Esophagus muscularis mucosa (tissue), 4 donors: ENCODE measurements at regions not wholly inside any gene's neighbourhood (a gene's known extent, or its start where the extent isn't known, plus 50 kb on each side); places are given as distances from the start of the nearest gene placed in this dataset.

ENCODE experiments used
- DNase-seq: peaks from one replicate; pipeline ENCODE4 v3.0.0-alpha.2; 2017; ENCODE audit errors: extremely low spot score
- H3K27ac ChIP-seq, 4 donors: fragments of 200-600 bp; sonication (generic); replicated peaks in 1 of 4; 1 replicate in 3 of 4; 2 replicates in 1 of 4; pipeline ENCODE4 v1.5.1; 2016 to 2019; ENCODE audit warnings: mild to moderate bottlenecking in 1 of 4
- H3K27me3 ChIP-seq, 4 donors: fragments of 200-600 bp; sonication (generic); one replicate each; pipeline versions ENCODE4 v1.5.1 to v1.6.0; 2016 to 2019
- H3K36me3 ChIP-seq, 4 donors: fragments of 200-600 bp; sonication (generic); one replicate each; pipeline ENCODE4 v1.5.1; 2016 to 2019
- H3K4me1 ChIP-seq, 4 donors: fragments of 200-600 bp; sonication (generic); one replicate each; pipeline ENCODE4 v1.5.1; 2016 to 2019
- H3K4me3 ChIP-seq, 4 donors: fragments of 200-600 bp; sonication (generic); 1 replicate in 2 of 4; 2 replicates in 2 of 4; pipeline ENCODE4 v1.5.1; 2016 to 2019; ENCODE audit warnings: mild to moderate bottlenecking in 4 of 4, moderate library complexity in 1 of 4
- H3K9me3 ChIP-seq, 4 donors: fragments of 200-600 bp; sonication (generic); 1 replicate in 3 of 4; 2 replicates in 1 of 4; pipeline ENCODE4 v1.5.1; 2016 to 2019
- EP300 ChIP-seq: sonication (generic); formaldehyde crosslinking; IDR thresholded peaks from one replicate; pipeline ENCODE4 v1.6.1; 2017; ENCODE audit warnings: antibody characterized with exemption
- POLR2A ChIP-seq: fragments of 450-650 bp; IDR thresholded peaks from one replicate; pipeline ENCODE4 v1.6.1; 2017; ENCODE audit warnings: antibody characterized with exemption, moderate library complexity, mild to moderate bottlenecking, low read depth
- POLR2AphosphoS5 ChIP-seq, 2 donors: sonication (generic); formaldehyde crosslinking; IDR thresholded peaks; one replicate each; pipeline ENCODE4 v1.6.1; 2017; ENCODE audit warnings: antibody characterized with exemption in 2 of 2
- WGBS: methylation state at CpG from one replicate; pipeline ENCODE4 v1.1.5; 2018; 5-methylcytosine and 5-hydroxymethylcytosine counted together
- intact Hi-C: fragments of 100-400 bp; cut with DNase I; formaldehyde crosslinking; loops from one replicate; pipeline ENCODE4 v1.15.1; 2023
- TF ChIP-seq, protein P1 (sequence below), 3 experiments: fragments of 200-600 bp in 2 of 3; fragments of 450-650 bp in 1 of 3; sonication (generic) in 2 of 3; IDR thresholded peaks; one replicate each; pipeline ENCODE4 v1.5.1; 2017 to 2019; ENCODE audit warnings: antibody characterized with exemption in 3 of 3, mild to moderate bottlenecking in 2 of 3, moderate library complexity in 1 of 3

DNA sequence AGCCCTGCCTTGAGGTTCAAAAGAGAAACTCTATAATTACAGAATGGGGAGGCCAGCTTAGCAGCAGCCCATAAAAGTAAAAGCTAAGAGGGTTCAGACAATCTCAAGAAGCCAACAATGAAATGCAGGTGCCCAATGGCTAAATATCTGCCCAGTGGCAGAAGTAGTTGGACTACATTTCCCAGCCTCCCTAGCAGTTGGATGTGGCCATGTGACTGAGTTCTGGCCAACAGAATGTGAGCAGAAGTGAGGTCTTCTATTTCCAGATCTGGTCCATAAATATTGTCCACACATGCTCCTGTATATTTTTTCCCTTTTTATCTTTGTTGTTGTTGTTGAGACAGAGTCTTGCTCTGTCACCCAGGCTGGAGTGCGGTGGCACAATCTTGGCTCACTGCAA, 127.9 kb upstream of the NHS start:
- no peak for TF ChIP-seq POLR2AphosphoS5 (IDR thresholded peaks at IDR 0.05)
- no peak for TF ChIP-seq EP300
- TF ChIP-seq POLR2A = no peak
- TF ChIP-seq, protein P1, sequence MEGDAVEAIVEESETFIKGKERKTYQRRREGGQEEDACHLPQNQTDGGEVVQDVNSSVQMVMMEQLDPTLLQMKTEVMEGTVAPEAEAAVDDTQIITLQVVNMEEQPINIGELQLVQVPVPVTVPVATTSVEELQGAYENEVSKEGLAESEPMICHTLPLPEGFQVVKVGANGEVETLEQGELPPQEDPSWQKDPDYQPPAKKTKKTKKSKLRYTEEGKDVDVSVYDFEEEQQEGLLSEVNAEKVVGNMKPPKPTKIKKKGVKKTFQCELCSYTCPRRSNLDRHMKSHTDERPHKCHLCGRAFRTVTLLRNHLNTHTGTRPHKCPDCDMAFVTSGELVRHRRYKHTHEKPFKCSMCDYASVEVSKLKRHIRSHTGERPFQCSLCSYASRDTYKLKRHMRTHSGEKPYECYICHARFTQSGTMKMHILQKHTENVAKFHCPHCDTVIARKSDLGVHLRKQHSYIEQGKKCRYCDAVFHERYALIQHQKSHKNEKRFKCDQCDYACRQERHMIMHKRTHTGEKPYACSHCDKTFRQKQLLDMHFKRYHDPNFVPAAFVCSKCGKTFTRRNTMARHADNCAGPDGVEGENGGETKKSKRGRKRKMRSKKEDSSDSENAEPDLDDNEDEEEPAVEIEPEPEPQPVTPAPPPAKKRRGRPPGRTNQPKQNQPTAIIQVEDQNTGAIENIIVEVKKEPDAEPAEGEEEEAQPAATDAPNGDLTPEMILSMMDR (IDR thresholded peaks at IDR 0.05) = no peak
- Histone ChIP-seq H3K27ac (no peak overlapping the region), H3K36me3 (no peaks in the 10 kb centered on the region), H3K4me3 (no peak overlapping the region), H3K4me1 (no peaks in the 10 kb centered on the region), H3K9me3 (no peaks in the 10 kb centered on the region), H3K27me3 (no peaks in the 10 kb centered on the region)
- 100% methylated on average over 1 of the region's 1 CpG for WGBS
- intact Hi-C loops = no loop called here
- DNase-seq = no peak

DNA sequence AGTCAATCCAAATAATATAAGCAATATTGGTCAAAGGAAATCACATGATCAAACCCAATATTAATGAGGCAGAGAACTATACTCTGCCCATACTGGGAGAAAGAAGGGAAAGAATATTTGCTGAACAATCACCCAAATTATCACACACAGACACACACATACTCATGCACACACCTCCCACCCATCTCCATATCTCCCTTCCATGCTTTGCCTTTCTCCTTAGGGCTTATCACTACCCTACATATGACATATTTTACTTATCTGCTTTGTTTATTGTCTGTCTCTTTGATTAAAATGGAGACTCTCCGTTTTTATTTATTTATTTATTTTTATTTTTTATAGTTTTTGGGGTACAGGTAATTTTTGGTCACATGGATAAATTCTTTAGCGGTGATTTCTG, 112.9 kb upstream of the NHS start:
- Histone ChIP-seq H3K27me3 (no peaks in the 10 kb centered on the region), H3K4me3 (no peak overlapping the region), H3K27ac (no peak overlapping the region), H3K4me1 (no peaks in the 10 kb centered on the region), H3K36me3 (no peaks in the 10 kb centered on the region), H3K9me3 (peaks cover 0 to 7% (median 0%) of the 10 kb centered on the region in 4 donors)
- intact Hi-C loops = no loop called here
- TF ChIP-seq EP300 (no peak), POLR2AphosphoS5 (IDR thresholded peaks at IDR 0.05) (no peak), POLR2A (no peak)
- TF ChIP-seq, protein P1 (IDR thresholded peaks at IDR 0.05) = no peak
- WGBS = 67% methylated on average over 2 of the region's 2 CpGs
- no peak for DNase-seq

DNA sequence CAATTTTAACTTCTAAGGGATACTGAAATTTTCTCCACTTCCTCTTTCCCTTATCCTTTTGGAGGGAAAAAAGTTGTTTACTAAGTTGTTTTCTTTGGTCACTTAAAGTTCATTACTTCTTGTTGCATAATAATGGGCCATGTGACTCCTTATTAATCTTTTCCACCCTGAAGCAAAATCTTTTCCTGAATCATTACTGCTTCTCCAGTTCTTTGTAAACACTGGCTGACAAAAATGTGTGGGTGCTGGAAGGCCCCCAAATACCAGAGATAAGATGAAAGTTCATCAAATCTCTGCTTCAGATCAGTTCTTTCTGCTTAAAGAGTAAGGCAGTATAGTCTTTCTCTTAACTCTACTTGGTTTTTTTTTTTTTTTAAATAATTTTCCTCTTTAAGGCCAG, 108.9 kb upstream of the NHS start:
- Histone ChIP-seq H3K9me3 (peaks cover 0 to 4% (median 0%) of the 10 kb centered on the region in 4 donors), H3K36me3 (no peaks in the 10 kb centered on the region), H3K4me3 (no peak overlapping the region), H3K4me1 (no peaks in the 10 kb centered on the region), H3K27ac (no peak overlapping the region), H3K27me3 (no peaks in the 10 kb centered on the region)
- TF ChIP-seq, protein P1 (IDR thresholded peaks at IDR 0.05) = no peak
- TF ChIP-seq POLR2AphosphoS5 (IDR thresholded peaks at IDR 0.05) = no peak
- TF ChIP-seq EP300 = no peak
- intact Hi-C loops = no loop called here
- no peak for DNase-seq

DNA sequence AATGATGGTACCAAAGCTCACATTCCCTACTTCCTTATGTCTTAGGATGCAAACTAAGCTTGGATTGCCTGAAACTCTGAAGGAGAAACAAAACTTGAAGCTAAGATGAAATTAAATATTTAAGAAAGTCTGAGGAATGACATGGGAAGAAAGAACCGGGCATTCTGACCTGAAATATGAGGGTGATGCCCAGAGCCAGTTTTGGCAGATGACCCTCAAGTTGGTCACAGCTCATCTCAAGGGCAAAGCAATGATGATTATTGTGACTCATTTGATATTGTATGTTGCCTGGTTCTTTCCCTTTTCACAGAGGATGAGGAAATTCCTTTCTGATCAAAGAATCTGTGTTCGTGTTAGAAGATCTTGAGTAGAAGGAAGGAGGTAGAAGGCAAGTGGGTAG, 96.0 kb upstream of the NHS start:
- no peaks in the 10 kb centered on the region for H3K9me3 ChIP-seq
- H3K27me3 ChIP-seq = no peaks in the 10 kb centered on the region
- no peak overlapping the region for H3K27ac ChIP-seq
- TF ChIP-seq, protein P1 (IDR thresholded peaks at IDR 0.05) = no peak
- TF ChIP-seq POLR2AphosphoS5 (IDR thresholded peaks at IDR 0.05) = no peak
- TF ChIP-seq EP300 = no peak
- TF ChIP-seq POLR2A = no peak
- 70% methylated on average over 2 of the region's 2 CpGs for WGBS
- intact Hi-C loops = no loop called here
- H3K4me1 ChIP-seq = no peaks in the 10 kb centered on the region
- H3K4me3 ChIP-seq = no peak overlapping the region
- no peak for DNase-seq
- H3K36me3 ChIP-seq = no peaks in the 10 kb centered on the region

DNA sequence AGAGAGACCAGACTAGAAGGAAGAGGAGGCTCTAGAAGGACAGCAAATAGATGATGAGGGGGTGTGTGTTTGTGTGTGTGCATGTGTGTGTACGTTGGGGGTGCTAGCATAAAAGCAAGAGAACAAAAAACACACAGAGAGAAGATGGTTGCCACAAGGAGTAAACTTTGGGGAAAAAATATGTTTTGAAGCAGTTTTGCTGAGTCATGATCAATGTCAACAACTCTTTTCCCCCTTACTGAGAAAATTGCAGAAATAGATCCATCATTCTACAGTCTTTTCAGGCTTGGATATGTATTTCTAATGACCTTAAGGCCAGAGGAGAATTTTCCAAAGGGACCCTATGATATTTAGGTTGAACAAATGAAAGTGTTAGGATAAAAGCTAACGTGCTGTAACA, 89.0 kb upstream of the NHS start:
- no peak overlapping the region for H3K4me3 ChIP-seq
- no peak for DNase-seq
- peaks cover 0 to 4% (median 2%) of the 10 kb centered on the region in 4 donors for H3K4me1 ChIP-seq
- WGBS = 62% methylated on average over 2 of the region's 2 CpGs
- TF ChIP-seq POLR2A = no peak
- no peak for TF ChIP-seq POLR2AphosphoS5 (IDR thresholded peaks at IDR 0.05)
- TF ChIP-seq, protein P1 (IDR thresholded peaks at IDR 0.05) = no peak
- TF ChIP-seq EP300 = no peak
- H3K27me3 ChIP-seq = no peaks in the 10 kb centered on the region
- peaks cover 0 to 7% (median 0%) of the 10 kb centered on the region in 4 donors for H3K9me3 ChIP-seq
- intact Hi-C loops = no loop called here
- no peak overlapping the region for H3K27ac ChIP-seq
- H3K36me3 ChIP-seq = no peaks in the 10 kb centered on the region
